Bone marrow (tissue), 2 donors: ENCODE measurements at regions not wholly inside any gene's neighbourhood (a gene's known extent, or its start where the extent isn't known, plus 50 kb on each side); places are given as distances from the start of the nearest gene placed in this dataset.
"Not testable (repeated sequence)": the region's sequence is repeated elsewhere in the genome, so short reads cannot be mapped to it uniquely, and the experiment has no call there.

Experiments used
- DNase-seq, 2 donors: peaks; one replicate each; lab custom pipeline; 2025; lab: John Stamatoyannopoulos, UW

DNA sequence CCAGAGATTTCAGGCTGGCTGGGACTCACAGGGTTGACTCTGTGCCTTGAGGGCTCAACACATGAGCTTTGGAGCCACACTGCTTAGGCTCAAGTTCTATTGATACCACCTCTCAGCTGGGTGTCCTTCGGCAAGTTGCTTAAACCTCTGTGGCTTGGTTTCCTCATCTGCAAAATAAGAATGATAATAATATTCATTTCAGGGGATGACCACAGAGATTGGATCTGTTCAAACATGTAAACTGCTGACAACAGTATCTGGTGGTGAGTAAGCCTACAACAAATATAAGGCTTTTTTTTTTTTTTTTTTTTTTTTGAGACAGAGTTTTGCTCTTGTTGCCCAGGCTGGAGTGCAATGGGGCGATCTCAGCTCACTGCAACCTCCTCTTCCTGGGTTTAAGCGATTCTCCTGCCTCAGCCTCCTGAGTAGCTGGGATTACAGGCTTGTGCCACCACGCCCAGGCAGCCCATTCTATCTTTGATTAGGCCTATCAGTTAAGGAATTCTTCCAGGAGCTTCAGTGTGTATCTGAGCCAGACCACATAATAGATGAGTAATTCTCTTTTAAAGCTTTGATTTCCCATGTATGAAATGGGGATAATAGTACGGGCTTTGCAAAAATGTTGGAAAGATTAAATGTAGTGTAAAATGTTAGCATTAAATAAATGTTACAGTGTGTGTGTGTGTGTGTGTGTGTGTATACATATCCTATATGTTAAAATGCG lies 437.6 kb downstream of the PRDM2 start:
- DNase-seq, result no peak

- DNase-seq, result no peak
Measured at GRCh38 chr1:14138135-14138506, 438.1 kb downstream of the PRDM2 start.

DNA sequence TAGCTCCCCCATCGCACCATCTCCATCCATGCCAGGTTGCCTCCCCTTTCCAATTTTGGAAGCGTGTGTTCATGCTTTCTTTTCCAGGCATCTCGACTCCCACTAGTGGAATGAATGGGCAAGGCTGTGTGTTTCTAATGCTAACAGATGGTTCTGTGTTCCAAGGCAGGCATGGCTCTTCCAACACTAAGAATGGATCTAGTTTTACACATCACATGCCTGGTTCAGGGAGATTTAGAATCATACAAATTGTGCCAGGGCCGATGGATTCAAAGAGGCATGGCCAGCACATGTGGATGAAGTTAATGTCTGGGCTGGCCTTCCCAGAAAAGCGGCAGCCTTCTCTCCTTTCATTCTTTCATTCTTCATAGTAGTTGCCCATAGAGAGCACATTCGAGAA lies 438.7 kb downstream of the PRDM2 start:
- no peak for DNase-seq

GRCh38 chr1:14140831-14141401 lies 440.9 kb downstream of the PRDM2 start:
- no peak for DNase-seq

- DNase-seq, result no peak
Measured at GRCh38 chr1:14141656-14142055, 441.7 kb downstream of the PRDM2 start.

GRCh38 chr1:14142397-14143100 lies 442.6 kb downstream of the PRDM2 start:
- DNase-seq, result no peak

- no peak for DNase-seq
Measured at GRCh38 chr1:14143777-14144176, 443.8 kb downstream of the PRDM2 start.

DNA sequence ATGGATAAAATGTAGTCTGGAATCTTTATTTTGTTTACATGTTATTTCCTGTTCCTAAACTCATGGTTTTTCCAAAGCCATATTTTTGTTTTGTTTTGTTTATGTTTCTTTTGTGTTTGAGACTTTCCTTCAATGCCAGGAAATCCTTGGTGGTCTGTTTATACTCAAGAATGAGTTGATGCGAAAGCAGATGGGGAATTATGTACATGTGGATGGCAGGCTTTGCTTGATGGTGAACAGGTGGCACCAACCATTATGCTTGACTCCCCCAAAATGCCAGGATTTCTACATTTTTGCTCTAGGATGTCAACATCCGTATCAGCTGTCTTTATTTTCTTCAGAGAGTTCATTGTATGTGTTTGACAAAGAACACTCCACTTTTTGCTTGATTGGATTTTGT lies 448.5 kb downstream of the PRDM2 start:
- DNase-seq, result no peak

- no peak for DNase-seq
Measured at GRCh38 chr1:14149431-14149830, 449.1 kb upstream of the KAZN start.

GRCh38 chr1:14156543-14156942 lies 441.9 kb upstream of the KAZN start:
- DNase-seq, result no peak

DNA sequence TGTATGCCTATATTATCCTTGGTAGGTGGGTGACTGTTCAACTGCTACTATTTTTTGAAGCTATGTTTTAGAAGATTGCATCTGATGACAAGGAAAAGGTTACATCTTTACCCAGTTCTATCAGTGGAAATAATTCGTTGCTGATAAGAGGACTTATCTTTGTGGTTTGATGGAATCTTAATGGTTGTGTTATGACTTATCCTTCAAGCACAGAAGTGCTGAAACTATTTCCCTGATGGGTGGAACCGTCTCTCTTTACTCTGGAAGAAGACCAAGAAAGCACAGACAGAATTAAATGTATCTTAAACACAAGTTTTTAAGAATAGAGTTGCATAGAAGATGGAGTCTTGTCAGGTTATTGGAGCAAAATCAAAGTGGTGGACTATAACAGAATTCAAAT lies 437.7 kb upstream of the KAZN start:
- no peak for DNase-seq

- DNase-seq, result no peak
Measured at GRCh38 chr1:14163246-14163645, 435.2 kb upstream of the KAZN start.

GRCh38 chr1:14165371-14165801 lies 433.1 kb upstream of the KAZN start:
- no peak for DNase-seq

DNA sequence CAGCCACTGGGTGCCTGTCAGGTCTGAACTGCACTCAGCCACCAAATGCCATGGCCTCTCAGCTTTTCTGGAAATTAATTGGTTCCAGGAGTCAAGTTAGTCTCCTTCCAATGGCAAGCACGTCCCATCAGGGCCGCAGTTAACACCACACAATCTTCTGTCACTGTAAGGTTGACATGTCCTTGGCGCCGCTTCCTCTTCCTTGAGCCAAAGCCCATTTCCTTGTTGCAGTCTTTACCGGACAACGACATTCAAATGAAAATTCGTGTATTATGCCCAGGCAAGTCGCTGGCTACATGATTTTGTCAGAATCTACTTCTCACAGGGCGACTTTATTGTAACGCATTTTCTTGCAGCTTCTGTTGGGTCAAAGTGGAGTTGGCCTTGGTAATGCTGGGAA lies 430.6 kb upstream of the KAZN start:
- no peak for DNase-seq

DNA sequence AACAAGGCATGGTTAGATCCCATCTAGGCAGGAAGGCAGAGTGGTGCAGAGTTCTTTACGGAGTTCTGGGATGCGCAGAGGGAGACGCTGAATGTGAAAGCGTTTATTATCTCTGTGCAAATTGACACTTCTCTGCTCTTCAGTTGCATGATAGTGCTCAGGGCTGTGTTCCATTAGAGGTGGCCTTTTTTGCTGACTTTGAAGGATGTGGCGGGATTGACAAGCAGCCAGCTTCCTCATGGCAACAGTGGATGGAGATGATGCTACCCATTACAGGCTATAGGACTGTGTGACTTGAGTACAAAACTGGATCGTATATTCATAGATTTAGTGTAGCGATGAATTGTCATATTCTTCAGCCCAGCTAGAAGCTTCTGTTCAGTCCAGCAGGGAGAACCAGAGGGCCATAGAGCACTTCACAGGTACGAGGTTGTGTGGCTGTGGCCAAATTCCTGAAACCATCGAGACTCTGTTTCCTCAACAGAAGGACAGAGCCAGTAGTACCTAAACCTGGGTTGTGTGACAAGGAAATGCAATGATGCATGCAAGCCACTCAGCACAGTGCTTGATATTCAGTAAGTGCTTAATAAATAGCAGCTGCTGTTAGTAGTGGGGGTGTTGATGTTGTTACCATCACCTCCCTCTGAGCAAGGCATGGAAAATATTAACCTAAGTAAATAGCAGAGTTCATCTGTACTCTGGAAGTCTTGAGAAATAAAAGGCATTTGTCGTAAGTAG lies 430.0 kb upstream of the KAZN start:
- no peak for DNase-seq

DNA sequence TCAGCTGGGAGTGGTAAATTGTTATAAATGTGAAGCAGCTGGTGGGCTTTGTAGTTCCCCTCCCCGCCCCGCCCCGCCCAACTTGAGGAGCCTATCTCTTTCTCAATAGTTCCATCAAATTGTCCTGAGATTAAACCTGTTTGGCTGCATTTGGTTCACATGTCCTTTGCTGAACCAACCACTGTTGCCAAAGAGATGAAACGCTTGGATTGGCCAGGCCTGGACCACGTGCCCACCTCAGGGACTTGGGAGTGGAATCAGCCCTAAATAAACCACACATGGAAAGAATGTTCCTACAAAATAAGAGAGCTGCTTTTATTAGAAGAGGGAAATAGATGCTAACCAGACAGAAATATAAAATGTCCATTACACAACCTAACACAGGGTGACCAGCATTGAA lies 424.9 kb upstream of the KAZN start:
- no peak for DNase-seq

- not testable (repeated sequence) for DNase-seq
Measured at GRCh38 chr1:14177866-14178265, 420.6 kb upstream of the KAZN start.

GRCh38 chr1:14180738-14181137 lies 417.7 kb upstream of the KAZN start:
- DNase-seq, result no peak

GRCh38 chr1:14181191-14181795 lies 417.2 kb upstream of the KAZN start:
- DNase-seq, result no peak

- no peak for DNase-seq
Measured at GRCh38 chr1:14182856-14183255, 415.6 kb upstream of the KAZN start.

DNA sequence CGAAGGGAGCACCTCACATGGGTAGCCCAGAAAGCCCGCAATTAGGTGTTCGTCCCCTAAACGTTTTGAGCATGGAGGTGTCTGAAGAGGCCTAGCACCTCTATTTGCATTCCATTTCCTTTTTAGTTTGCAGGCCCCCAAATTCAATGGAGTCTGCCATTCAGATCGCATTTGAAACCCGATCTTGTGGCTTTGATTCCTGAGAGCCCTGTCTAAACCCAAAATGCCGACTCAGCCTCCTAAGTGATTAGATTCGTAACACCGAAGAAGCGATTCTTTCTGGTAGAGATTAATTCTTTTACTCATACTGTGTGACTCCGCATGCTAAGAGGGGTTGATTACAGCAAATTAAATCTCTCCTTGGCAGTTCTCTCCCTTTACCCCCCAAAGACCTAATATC lies 415.2 kb upstream of the KAZN start:
- DNase-seq, result no peak

- no peak for DNase-seq
Measured at GRCh38 chr1:14184454-14184853, 414.0 kb upstream of the KAZN start.
